GM12864 (cell line): ENCODE measurements at regions not wholly inside any gene's neighbourhood (a gene's known extent, or its start where the extent isn't known, plus 50 kb on each side); places are given as distances from the start of the nearest gene placed in this dataset.

Source experiments
- DNase-seq: peaks from one replicate; pipeline ENCODE4 v3.0.0-alpha.2; 2011; ENCODE audit warnings: low read depth
- H3K4me3 ChIP-seq: 2 replicates; pipeline ENCODE4 v1.5.1; 2011; ENCODE audit warnings: mild to moderate bottlenecking, low read depth, low read length, control low read depth
- TF ChIP-seq, protein P1 (sequence below): IDR thresholded peaks from 2 replicates; pipeline ENCODE4 v1.5.1; 2011; ENCODE audit warnings: low read depth, mild to moderate bottlenecking, moderate library complexity, low read length, control low read depth, inconsistent platforms; ENCODE audit errors: missing control alignments

DNA sequence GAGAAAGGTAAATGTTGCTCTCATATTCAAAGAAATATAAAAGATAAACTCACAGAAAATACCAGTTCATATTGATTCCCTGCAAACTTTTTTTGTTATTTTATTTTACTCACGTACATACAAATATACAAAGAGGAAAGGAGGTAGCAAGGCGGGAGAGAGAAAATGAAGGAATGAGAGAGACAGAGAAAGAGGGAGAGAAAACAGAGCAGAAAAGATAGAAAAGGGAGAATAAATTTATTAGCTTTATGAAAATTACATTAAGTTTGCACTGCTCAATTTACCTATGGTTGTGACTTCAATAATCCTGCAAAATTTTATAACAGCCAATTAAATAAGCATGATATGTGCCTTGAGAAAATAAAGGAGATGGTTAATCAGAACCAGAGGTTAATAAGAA is 274.7 kb upstream of the CITED2 start:
- H3K4me3 ChIP-seq, result no peak overlapping the region
- TF ChIP-seq, protein P1, sequence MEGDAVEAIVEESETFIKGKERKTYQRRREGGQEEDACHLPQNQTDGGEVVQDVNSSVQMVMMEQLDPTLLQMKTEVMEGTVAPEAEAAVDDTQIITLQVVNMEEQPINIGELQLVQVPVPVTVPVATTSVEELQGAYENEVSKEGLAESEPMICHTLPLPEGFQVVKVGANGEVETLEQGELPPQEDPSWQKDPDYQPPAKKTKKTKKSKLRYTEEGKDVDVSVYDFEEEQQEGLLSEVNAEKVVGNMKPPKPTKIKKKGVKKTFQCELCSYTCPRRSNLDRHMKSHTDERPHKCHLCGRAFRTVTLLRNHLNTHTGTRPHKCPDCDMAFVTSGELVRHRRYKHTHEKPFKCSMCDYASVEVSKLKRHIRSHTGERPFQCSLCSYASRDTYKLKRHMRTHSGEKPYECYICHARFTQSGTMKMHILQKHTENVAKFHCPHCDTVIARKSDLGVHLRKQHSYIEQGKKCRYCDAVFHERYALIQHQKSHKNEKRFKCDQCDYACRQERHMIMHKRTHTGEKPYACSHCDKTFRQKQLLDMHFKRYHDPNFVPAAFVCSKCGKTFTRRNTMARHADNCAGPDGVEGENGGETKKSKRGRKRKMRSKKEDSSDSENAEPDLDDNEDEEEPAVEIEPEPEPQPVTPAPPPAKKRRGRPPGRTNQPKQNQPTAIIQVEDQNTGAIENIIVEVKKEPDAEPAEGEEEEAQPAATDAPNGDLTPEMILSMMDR, result no peak
- DNase-seq, result no peak

DNA sequence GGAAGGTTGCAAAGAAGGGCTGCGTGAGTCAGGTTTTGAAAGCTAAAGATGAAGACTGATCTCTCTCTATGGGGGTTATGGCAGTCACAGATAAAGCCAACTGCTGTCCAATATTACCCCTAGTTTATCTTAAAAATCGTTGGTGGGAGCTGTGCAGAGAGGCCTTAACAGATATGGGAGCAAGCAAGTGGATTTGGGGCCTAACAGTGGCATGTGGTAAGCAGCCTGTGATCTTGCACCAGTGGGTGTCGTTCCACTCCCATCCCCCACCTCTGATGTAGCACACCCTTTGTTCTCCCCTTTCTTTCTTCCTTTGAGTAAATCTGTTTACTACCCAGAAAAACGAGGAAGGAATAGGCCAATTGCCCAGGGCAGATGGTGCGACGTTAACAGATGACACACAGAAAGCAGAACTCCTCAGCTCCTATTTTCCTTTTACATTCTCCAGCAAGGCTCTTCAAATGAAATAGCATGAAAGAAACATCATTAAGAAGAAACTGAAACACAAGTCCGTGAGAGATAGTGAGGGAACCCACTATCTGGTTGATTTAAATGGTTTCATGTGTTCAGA is 274.1 kb upstream of the CITED2 start:
- no peak overlapping the region for H3K4me3 ChIP-seq
- TF ChIP-seq, protein P1, result no peak
- no peak for DNase-seq

DNA sequence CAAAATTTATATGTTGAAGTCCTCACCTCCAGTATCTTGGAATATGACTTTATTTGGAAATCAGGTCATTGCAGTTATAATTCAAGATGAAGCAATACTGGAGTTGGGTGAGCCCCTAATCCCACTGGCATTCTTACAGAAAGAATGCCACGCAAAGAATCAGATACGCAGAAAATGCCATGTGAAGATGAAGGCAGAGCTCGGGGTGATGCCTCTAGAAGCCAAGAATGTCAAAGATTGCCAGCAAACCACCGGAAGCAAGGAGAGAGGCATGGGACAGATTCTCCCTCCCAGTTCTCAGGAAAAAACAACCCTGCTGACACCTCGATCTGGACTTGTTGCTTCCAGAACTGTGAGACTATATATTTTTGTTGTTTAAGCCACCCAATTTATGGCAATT is 273.4 kb upstream of the CITED2 start:
- no peak overlapping the region for H3K4me3 ChIP-seq
- TF ChIP-seq, protein P1, result no peak
- DNase-seq, result no peak

DNA sequence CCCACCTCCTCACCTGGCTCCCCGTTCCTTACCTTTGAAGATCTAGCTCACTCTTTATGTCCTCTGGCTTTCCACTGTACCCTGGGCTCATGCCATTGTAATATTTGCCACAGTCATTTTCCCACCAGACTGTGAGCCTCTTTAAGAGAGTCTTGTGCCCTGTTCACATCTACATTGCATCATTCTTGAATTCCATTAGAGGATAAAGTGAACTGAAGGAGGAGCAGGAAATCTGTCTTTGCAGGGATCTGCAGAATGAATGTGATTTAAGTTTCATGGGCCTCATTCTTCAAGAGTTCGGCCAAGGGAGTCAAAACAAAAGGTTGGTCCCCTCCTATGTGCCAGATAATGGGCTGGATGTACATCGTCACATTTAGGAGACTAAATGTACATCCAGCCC is 272.6 kb upstream of the CITED2 start:
- no peak for DNase-seq
- TF ChIP-seq, protein P1, result no peak
- H3K4me3 ChIP-seq, result no peak overlapping the region

DNA sequence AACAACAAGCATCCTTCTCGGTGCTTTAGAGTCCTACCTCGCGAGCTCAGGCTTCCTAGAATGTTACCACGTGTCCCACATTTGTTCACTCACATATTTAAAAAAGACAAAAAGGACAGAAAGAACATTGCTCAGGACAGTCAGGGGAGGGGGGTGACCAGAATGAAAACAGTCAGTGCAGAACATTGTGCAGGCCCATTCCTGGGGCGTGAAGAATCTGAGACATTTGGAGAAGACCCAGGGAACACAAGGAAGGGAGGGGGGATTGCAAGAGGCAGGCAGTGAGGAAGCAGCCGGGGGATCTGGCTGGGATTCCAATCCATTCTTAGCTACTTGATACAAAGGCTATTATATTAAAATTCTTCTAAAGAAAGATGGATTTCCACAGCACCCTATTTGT is 270.4 kb upstream of the CITED2 start:
- no peak for DNase-seq
- TF ChIP-seq, protein P1, result no peak
- no peak overlapping the region for H3K4me3 ChIP-seq

DNA sequence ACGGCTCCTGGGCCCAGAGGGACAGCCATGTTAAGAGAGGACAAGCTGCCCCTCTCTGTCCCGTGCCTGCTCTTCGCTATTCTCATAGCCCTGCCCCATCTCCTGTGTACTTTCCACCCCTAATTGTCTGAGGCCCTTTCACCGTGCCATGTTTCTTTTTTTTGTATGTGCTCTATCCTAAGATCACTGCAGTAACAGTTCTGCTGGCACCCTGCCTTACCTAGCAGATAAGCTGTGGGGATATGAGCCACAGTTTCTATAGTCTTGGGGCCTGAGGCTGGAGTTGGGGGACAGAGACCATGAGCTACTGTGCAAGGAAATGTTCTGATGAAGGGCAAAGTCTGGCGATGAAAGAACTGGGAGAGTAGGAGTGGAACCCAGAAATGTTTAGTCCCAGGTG is 269.5 kb upstream of the CITED2 start:
- no peak overlapping the region for H3K4me3 ChIP-seq
- no peak for DNase-seq
- TF ChIP-seq, protein P1, result no peak

DNA sequence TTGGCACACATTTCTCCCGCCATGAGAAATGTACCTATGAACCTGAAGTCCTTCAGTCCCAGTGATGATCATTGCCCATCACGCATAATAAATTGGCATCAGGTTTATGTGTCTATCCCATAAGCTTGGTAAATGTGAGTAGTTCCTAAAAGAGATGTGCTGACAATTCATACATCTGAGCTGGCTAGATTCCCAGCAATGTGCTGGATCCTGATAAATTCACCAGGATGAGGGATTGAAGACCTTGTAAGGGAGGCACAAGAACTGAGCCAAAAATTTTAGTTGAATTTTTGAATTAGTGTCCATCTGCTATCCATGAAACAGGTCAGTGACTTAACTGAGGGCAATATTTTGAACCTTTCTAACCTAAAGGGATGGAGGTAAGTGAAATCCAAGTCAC is 267.9 kb upstream of the CITED2 start:
- TF ChIP-seq, protein P1, result no peak
- H3K4me3 ChIP-seq, result no peak overlapping the region
- DNase-seq, result no peak
